HG03159 (cell line): ENCODE measurements at regions not wholly inside any gene's neighbourhood (a gene's known extent, or its start where the extent isn't known, plus 50 kb on each side); places are given as distances from the start of the nearest gene placed in this dataset.

Experiments used
- ATAC-seq: cut with Tn5 transposase; IDR thresholded peaks from one replicate; pipeline ENCODE4 v1.9.1; 2021; ENCODE audit warnings: mild to moderate bottlenecking, moderate library complexity; ENCODE audit not compliant: unreplicated experiment

DNA sequence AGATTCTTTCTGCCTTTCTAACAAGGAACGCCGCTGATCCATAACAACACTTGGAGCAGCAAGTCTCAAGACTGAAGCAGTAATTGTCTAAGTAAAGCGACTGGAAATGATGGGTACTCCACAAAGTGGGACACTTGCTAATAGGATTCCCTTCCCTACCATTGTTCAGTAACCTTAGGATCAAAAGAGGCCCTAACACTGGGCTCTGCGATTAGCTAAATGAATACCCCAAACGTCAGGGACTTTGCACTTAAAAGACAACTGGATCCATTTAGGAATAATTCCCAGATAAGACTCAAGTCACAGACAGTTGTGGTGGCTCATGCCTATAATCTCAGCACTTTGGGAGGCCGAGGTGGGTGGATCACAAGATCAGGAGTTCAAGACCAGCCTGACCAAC, 221.9 kb upstream of the FGGY start:
- ATAC-seq, result no peak

- ATAC-seq, result no peak
These were observed 220.3 kb upstream of the FGGY start for GRCh38 chr1:59076612-59077011.

GRCh38 chr1:59077466-59078069, 219.3 kb upstream of the FGGY start:
- no peak for ATAC-seq

- ATAC-seq, result no peak
These were observed 218.7 kb upstream of the FGGY start for GRCh38 chr1:59078070-59078800.

- ATAC-seq, result no peak
These were observed 218.0 kb upstream of the FGGY start for GRCh38 chr1:59078866-59079265.

- no peak for ATAC-seq
These were observed 217.3 kb upstream of the FGGY start for GRCh38 chr1:59079434-59080140.

DNA sequence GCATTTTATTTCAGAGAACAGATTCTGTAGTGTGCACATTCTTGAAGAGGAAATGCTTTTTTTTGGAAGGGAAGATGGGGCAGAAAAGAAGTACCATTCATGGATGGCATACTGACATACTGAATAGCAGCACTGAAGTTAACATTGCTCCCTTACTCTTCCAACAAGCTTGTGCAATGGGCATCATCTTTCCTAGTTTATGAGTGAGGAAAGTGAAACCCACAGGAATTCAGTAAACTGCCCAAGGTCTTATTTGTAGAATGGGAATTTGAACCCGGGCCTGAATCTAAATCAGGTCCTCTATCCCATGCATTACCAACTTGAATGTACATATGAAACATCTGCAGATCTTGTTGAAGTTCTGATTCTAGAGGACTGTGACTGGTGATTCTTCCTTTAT, 215.7 kb upstream of the FGGY start:
- no peak for ATAC-seq

- ATAC-seq, result no peak
These were observed 215.1 kb upstream of the FGGY start for GRCh38 chr1:59081795-59082194.

GRCh38 chr1:59083946-59084865, 212.7 kb upstream of the FGGY start:
- ATAC-seq, result no peak

- no peak for ATAC-seq
These were observed 211.8 kb upstream of the FGGY start for GRCh38 chr1:59085101-59085500.

GRCh38 chr1:59089036-59089798, 207.7 kb upstream of the FGGY start:
- no peak for ATAC-seq

GRCh38 chr1:59089922-59090457, 206.9 kb upstream of the FGGY start:
- ATAC-seq, result no peak

- no peak for ATAC-seq
These were observed 204.8 kb upstream of the FGGY start for GRCh38 chr1:59092126-59092525.

DNA sequence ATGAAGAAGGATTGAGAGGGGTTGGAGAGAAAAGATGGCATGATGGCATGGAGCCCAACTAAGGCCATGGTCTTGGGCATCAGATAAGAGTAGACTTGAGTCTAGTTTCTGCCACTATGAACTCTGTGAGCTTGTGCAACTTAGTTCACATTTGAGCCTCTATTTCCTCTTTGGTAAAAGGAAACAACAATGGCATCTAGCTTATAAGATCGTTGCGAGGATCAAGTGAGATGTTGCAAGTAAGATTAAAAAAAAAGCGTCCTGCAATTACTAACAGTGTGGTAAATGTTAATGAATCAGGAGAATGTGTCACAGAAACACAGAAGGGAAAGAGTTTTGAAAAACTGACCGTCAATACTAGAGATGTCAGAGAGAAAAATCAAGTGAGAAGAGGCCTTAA, 202.9 kb upstream of the FGGY start:
- no peak for ATAC-seq

GRCh38 chr1:59096501-59096900, 200.4 kb upstream of the FGGY start:
- ATAC-seq, result no peak

DNA sequence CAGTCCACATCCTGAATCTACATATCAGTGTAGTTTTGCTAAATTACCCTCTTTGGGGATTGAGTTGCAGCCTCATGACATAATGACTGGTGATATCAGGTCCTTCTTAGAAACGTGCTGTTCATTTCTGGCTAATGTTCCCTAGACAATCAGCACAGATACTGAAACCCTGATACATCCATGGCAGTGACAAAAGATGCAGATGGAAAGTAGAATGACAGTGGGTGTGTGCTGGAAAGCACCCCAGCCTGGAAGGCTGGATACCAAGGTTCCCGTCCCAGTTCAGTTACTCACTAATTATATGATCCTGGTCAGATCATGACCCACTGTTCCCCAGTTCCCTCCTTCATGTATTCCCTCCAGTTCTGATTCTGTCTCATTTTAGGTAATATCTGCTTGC, 198.2 kb upstream of the FGGY start:
- no peak for ATAC-seq

DNA sequence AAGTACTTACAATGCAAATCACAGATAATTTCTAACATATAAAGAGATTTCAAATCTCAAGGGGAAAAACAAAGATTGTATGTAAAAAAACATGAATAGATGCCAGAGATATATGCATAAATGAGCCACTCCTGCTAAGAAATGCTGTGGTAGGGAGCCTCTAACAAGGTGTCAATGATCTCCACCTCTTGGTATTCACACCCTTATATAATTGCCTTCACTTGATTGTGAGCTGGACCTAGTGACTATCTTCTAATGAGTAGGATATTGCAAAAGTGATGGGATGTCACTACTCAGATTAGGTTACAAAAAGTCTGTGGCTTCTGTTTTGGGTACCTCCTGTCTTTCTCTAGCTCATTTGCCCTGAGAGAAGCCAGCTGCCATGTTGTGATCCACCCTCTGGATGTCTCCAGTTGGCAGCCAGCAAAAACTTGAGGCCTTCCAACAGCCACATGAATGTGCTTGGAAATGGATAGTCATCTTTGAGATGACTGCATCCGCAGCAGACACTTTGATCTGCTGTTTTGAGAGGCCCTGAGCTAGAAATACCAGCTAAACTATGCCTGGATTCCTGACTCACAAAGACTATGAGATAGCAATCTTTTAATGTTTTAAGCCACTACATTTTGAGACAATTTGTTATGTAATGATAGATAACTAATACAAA, 196.1 kb upstream of the FGGY start:
- no peak for ATAC-seq

GRCh38 chr1:59101518-59101917, 195.4 kb upstream of the FGGY start:
- ATAC-seq, result no peak

- ATAC-seq, result no peak
These were observed 193.4 kb upstream of the FGGY start for GRCh38 chr1:59103457-59103856.
